ENCODE measurements at regions not wholly inside any gene's neighbourhood (a gene's known extent, or its start where the extent isn't known, plus 50 kb on each side); places are given as distances from the start of the nearest gene placed in this dataset.

DNA sequence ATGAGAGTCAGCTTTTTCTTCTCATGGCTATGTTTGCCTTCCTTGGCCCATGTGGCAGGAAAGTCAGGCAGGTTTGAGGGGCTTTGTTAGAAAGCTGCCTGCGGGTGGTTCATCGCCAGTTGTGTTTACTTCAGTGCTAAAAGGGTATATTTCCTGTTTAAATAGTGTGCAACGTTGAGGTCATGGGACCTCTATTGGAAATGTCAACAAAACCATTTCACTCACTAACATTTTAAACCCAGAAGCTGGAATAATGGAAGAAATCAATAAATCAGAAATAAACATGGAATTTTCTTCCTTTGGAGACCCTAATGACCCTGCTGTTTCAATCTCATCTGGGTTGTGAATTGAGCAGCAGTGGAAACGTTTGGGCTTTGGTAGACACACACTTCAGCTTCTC lies 185.8 kb downstream of the ANKRD50 start:
- H3K4me3 ChIP-seq (ENCODE audit: low read length), result no peak overlapping the region
- TF ChIP-seq CTCF (conservative IDR thresholded peaks at IDR 0.05; ENCODE audit: low read length), result no peak
- no peak for DNase-seq (ENCODE audit: low read depth)

- no peak overlapping the region for H3K4me3 ChIP-seq (ENCODE audit: low read length)
- TF ChIP-seq CTCF (conservative IDR thresholded peaks at IDR 0.05; ENCODE audit: low read length), result no peak
- DNase-seq (ENCODE audit: low read depth), result no peak
These were observed 185.2 kb downstream of the ANKRD50 start for GRCh38 chr4:124527364-124527763.

DNA sequence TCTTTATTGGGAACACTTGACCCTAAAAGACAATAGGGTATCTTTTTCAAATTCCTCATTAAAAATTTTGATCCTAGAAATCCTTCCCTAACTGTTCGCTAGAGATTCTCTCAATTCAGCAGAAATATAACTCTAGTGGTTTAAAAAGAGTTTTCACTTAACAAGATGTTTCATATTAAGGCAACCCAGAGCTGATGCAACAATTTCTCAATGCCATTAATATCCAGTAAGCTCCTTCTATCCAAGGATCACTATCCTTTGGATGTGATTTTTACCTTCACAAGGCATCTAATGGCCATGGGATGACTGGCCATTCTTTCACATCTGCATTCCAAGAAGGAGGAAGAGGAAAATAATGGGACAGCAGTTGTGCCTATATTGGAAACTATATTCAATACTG lies 183.4 kb downstream of the ANKRD50 start:
- TF ChIP-seq CTCF (conservative IDR thresholded peaks at IDR 0.05; ENCODE audit: low read length), result no peak
- H3K4me3 ChIP-seq (ENCODE audit: low read length), result no peak overlapping the region
- peak; percentile 41 for DNase-seq (ENCODE audit: low read depth)

- no peak overlapping the region for H3K4me3 ChIP-seq (ENCODE audit: low read length)
- peak; percentile 46 for DNase-seq (ENCODE audit: low read depth)
- no peak for TF ChIP-seq CTCF (conservative IDR thresholded peaks at IDR 0.05; ENCODE audit: low read length)
These were observed 182.0 kb downstream of the ANKRD50 start for GRCh38 chr4:124530464-124531077.

GRCh38 chr4:124534131-124534530 lies 178.4 kb downstream of the ANKRD50 start:
- H3K4me3 ChIP-seq (ENCODE audit: low read length), result no peak overlapping the region
- DNase-seq (ENCODE audit: low read depth), result no peak
- no peak for TF ChIP-seq CTCF (conservative IDR thresholded peaks at IDR 0.05; ENCODE audit: low read length)

- TF ChIP-seq CTCF (conservative IDR thresholded peaks at IDR 0.05; ENCODE audit: low read length), result no peak
- DNase-seq (ENCODE audit: low read depth), result no peak
- no peak overlapping the region for H3K4me3 ChIP-seq (ENCODE audit: low read length)
These were observed 177.5 kb downstream of the ANKRD50 start for GRCh38 chr4:124535003-124535402.

- no peak overlapping the region for H3K4me3 ChIP-seq (ENCODE audit: low read length)
- no peak for TF ChIP-seq CTCF (conservative IDR thresholded peaks at IDR 0.05; ENCODE audit: low read length)
- DNase-seq (ENCODE audit: low read depth), result no peak
These were observed 175.6 kb downstream of the ANKRD50 start for GRCh38 chr4:124536946-124537345.
